ENCODE measurements at regions not wholly inside any gene's neighbourhood (a gene's known extent, or its start where the extent isn't known, plus 50 kb on each side); places are given as distances from the start of the nearest gene placed in this dataset.

DNA sequence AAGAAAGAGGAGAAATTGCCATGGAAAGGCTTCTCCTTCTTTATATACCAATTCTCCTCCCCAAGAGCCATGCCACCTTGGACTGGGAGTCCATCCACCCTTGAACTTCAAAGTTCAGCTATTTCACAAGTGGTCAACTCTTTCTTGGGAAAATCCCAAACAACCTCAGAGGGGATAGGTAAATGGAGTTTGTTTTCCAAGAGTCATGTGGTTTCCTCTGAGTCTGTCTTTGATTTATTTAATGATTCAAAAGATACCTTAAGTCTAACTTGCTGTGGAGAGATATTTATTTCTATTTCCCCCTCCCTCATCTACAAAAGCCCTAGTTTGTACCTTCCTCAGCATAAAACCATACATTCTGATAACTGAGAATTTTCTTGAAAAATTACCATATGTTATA is 758.6 kb upstream of the IGFBP3 start:
- no peaks in the 10 kb centered on the region for H3K36me3 ChIP-seq (ENCODE audit: control insufficient read depth in 4 of 4, insufficient read depth in 3 of 4, low read depth in 1 of 4, low read length in 3 of 4)
- no peaks in the 10 kb centered on the region for H3K27me3 ChIP-seq (ENCODE audit: control insufficient read depth in 4 of 4, insufficient read depth in 4 of 4, low read length in 3 of 4)
- no peak overlapping the region for H3K9ac ChIP-seq (ENCODE audit: low read depth in 1 of 2, low read length in 2 of 2)
- H3K9me3 ChIP-seq (ENCODE audit: control insufficient read depth in 4 of 4, low read length in 3 of 4) = no peaks in the 10 kb centered on the region
- H3K4me1 ChIP-seq (ENCODE audit: control insufficient read depth in 4 of 4, insufficient read depth in 4 of 4, low read length in 3 of 4) = no peaks in the 10 kb centered on the region
- no peak overlapping the region for H3K4me3 ChIP-seq (ENCODE audit: low read depth in 1 of 3, low read length in 3 of 3)
- DNase-seq (ENCODE audit: low spot score) = no peak
- no peak overlapping the region for H3K27ac ChIP-seq (ENCODE audit: low read depth in 1 of 2, low read length in 2 of 2)
- TF ChIP-seq, protein P1, sequence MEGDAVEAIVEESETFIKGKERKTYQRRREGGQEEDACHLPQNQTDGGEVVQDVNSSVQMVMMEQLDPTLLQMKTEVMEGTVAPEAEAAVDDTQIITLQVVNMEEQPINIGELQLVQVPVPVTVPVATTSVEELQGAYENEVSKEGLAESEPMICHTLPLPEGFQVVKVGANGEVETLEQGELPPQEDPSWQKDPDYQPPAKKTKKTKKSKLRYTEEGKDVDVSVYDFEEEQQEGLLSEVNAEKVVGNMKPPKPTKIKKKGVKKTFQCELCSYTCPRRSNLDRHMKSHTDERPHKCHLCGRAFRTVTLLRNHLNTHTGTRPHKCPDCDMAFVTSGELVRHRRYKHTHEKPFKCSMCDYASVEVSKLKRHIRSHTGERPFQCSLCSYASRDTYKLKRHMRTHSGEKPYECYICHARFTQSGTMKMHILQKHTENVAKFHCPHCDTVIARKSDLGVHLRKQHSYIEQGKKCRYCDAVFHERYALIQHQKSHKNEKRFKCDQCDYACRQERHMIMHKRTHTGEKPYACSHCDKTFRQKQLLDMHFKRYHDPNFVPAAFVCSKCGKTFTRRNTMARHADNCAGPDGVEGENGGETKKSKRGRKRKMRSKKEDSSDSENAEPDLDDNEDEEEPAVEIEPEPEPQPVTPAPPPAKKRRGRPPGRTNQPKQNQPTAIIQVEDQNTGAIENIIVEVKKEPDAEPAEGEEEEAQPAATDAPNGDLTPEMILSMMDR (IDR thresholded peaks at IDR 0.05; ENCODE audit: low read depth, low read length, missing input control) = no peak
- TF ChIP-seq HNF4A (conservative IDR thresholded peaks at IDR 0.05) = peak in 1 of 2 donors; percentile 7

DNA sequence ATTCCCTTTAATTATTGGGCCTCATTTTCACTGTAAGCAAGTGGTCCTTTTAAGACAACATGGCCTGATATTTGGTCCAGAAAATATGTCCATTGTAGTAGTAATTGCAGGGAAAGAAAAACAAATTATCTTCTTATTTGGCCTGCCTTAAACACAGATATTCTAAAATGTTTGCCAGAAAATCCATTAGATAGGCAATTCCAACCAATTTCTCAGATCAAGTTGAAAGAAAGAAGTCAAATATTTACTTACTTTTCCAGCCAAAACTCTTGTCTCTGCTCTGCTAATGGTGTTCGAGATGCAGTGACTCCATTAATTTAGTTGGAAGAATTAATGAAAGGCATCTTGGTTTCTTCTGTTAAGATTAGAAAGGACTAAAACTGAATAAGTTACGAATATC is 757.3 kb upstream of the IGFBP3 start:
- Histone ChIP-seq H3K9ac (ENCODE audit: low read depth in 1 of 2, low read length in 2 of 2) (no peak overlapping the region), H3K4me3 (ENCODE audit: low read depth in 1 of 3, low read length in 3 of 3) (no peak overlapping the region), H3K4me1 (ENCODE audit: control insufficient read depth in 4 of 4, insufficient read depth in 4 of 4, low read length in 3 of 4) (no peaks in the 10 kb centered on the region), H3K36me3 (ENCODE audit: control insufficient read depth in 4 of 4, insufficient read depth in 3 of 4, low read depth in 1 of 4, low read length in 3 of 4) (no peaks in the 10 kb centered on the region), H3K27ac (ENCODE audit: low read depth in 1 of 2, low read length in 2 of 2) (no peak overlapping the region), H3K27me3 (ENCODE audit: control insufficient read depth in 4 of 4, insufficient read depth in 4 of 4, low read length in 3 of 4) (no peaks in the 10 kb centered on the region), H3K9me3 (ENCODE audit: control insufficient read depth in 4 of 4, low read length in 3 of 4) (no peaks in the 10 kb centered on the region)
- TF ChIP-seq SP1 (IDR thresholded peaks at IDR 0.05) (no peak), NR2F2 (IDR thresholded peaks at IDR 0.05) (no peak), HNF4A (conservative IDR thresholded peaks at IDR 0.05) (no peak), GABPA (IDR thresholded peaks at IDR 0.05 in 1 of 2, conservative IDR thresholded peaks at IDR 0.05 in 1 of 2) (no peak), FOXA1 (IDR thresholded peaks at IDR 0.05) (no peak), TAF1 (conservative IDR thresholded peaks at IDR 0.05) (no peak), FOXA2 (IDR thresholded peaks at IDR 0.05) (no peak), RXRA (IDR thresholded peaks at IDR 0.05) (no peak), HNF4G (IDR thresholded peaks at IDR 0.05) (no peak), RAD21 (IDR thresholded peaks at IDR 0.05) (no peak)
- TF ChIP-seq, protein P1 (IDR thresholded peaks at IDR 0.05; ENCODE audit: low read depth, low read length, missing input control) = no peak
- TF ChIP-seq, protein P2, sequence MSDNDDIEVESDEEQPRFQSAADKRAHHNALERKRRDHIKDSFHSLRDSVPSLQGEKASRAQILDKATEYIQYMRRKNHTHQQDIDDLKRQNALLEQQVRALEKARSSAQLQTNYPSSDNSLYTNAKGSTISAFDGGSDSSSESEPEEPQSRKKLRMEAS (IDR thresholded peaks at IDR 0.05) = no peak
- TF ChIP-seq, protein P3, sequence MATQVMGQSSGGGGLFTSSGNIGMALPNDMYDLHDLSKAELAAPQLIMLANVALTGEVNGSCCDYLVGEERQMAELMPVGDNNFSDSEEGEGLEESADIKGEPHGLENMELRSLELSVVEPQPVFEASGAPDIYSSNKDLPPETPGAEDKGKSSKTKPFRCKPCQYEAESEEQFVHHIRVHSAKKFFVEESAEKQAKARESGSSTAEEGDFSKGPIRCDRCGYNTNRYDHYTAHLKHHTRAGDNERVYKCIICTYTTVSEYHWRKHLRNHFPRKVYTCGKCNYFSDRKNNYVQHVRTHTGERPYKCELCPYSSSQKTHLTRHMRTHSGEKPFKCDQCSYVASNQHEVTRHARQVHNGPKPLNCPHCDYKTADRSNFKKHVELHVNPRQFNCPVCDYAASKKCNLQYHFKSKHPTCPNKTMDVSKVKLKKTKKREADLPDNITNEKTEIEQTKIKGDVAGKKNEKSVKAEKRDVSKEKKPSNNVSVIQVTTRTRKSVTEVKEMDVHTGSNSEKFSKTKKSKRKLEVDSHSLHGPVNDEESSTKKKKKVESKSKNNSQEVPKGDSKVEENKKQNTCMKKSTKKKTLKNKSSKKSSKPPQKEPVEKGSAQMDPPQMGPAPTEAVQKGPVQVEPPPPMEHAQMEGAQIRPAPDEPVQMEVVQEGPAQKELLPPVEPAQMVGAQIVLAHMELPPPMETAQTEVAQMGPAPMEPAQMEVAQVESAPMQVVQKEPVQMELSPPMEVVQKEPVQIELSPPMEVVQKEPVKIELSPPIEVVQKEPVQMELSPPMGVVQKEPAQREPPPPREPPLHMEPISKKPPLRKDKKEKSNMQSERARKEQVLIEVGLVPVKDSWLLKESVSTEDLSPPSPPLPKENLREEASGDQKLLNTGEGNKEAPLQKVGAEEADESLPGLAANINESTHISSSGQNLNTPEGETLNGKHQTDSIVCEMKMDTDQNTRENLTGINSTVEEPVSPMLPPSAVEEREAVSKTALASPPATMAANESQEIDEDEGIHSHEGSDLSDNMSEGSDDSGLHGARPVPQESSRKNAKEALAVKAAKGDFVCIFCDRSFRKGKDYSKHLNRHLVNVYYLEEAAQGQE (IDR thresholded peaks at IDR 0.05) = no peak
- TF ChIP-seq, protein P4, sequence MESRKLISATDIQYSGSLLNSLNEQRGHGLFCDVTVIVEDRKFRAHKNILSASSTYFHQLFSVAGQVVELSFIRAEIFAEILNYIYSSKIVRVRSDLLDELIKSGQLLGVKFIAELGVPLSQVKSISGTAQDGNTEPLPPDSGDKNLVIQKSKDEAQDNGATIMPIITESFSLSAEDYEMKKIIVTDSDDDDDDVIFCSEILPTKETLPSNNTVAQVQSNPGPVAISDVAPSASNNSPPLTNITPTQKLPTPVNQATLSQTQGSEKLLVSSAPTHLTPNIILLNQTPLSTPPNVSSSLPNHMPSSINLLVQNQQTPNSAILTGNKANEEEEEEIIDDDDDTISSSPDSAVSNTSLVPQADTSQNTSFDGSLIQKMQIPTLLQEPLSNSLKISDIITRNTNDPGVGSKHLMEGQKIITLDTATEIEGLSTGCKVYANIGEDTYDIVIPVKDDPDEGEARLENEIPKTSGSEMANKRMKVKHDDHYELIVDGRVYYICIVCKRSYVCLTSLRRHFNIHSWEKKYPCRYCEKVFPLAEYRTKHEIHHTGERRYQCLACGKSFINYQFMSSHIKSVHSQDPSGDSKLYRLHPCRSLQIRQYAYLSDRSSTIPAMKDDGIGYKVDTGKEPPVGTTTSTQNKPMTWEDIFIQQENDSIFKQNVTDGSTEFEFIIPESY (IDR thresholded peaks at IDR 0.05) = no peak
- TF ChIP-seq, protein P5, sequence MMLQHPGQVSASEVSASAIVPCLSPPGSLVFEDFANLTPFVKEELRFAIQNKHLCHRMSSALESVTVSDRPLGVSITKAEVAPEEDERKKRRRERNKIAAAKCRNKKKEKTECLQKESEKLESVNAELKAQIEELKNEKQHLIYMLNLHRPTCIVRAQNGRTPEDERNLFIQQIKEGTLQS (IDR thresholded peaks at IDR 0.05) = no peak
- 62% methylated on average over 2 of the region's 2 CpGs for WGBS
- no peak for DNase-seq (ENCODE audit: low spot score)

Data from liver (tissue), 8 donors.